PC-9 (cell line): ENCODE measurements at regions not wholly inside any gene's neighbourhood (a gene's known extent, or its start where the extent isn't known, plus 50 kb on each side); places are given as distances from the start of the nearest gene placed in this dataset.

Experiments
- CTCF ChIP-seq: fragments of 200-600 bp; sonication (generic); conservative IDR thresholded peaks from 2 replicates; pipeline ENCODE4 v1.6.1; 2017; ENCODE audit warnings: mixed run types, antibody characterized with exemption, mild to moderate bottlenecking, moderate library complexity
- EZH2 ChIP-seq: fragments of 200-600 bp; sonication (generic); IDR thresholded peaks from 2 replicates; pipeline ENCODE4 v1.8.0; 2017; ENCODE audit warnings: antibody characterized with exemption, low read depth

DNA sequence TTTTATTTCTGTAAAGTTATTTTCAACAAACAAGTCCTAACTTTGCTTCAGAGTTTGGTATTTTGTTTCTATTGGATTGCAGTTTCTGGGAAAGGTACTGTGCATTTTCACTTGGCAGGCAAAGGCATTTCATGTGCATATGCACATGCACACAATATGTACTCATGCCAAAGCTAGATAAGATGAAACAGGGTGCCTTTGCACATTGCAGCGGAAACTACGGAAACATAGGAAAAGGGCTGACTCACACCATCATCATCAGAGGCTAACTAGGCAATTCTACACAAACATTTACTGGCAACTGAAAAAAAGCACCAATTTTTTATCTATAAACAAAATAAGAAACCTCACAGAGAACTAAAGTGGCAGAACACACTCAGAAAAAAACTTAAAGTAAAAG is 550.6 kb upstream of the NECTIN3 start:
- no peak for TF ChIP-seq CTCF
- no peak for TF ChIP-seq EZH2
